ENCODE measurements at regions not wholly inside any gene's neighbourhood (a gene's known extent, or its start where the extent isn't known, plus 50 kb on each side); places are given as distances from the start of the nearest gene placed in this dataset.

GRCh38 chrY:19354061-19354856 lies 390.3 kb downstream of the KDM5D start:
- DNase-seq, result peak; percentile 2

GRCh38 chrY:19351616-19352015 lies 392.9 kb downstream of the KDM5D start:
- DNase-seq, result no peak

DNA sequence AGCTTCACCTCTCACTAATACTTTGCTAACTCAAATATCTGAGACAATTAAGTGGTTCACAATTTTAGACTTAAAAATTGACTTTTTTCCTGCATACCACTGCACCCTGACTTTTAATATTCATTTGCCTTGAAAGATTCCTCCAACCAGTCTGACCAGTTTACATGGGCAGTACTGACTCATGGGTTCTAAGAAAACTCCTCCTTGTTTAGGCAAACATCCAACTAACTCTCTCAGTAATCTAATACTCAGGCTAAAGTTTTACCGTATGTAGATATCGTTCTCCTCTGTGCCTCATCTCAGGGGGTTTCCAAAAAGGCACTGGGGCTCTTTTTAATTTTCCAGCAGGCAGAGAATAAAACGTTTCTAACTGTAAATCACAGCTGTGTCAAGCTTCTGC lies 422.8 kb downstream of the KDM5D start:
- DNase-seq, result no peak

GRCh38 chrY:19319135-19319534 lies 425.4 kb downstream of the KDM5D start:
- DNase-seq, result no peak

GRCh38 chrY:19317271-19317987 lies 427.1 kb downstream of the KDM5D start:
- no peak for DNase-seq

- no peak for DNase-seq
Observed at GRCh38 chrY:19307627-19308026, 436.9 kb downstream of the KDM5D start.

- no peak for DNase-seq
Observed at GRCh38 chrY:19303136-19303535, 441.4 kb downstream of the KDM5D start.

- no peak for DNase-seq
Observed at GRCh38 chrY:19290925-19291324, 453.6 kb downstream of the KDM5D start.

- no peak for DNase-seq
Observed at GRCh38 chrY:19274076-19274475, 470.4 kb downstream of the KDM5D start.

DNA sequence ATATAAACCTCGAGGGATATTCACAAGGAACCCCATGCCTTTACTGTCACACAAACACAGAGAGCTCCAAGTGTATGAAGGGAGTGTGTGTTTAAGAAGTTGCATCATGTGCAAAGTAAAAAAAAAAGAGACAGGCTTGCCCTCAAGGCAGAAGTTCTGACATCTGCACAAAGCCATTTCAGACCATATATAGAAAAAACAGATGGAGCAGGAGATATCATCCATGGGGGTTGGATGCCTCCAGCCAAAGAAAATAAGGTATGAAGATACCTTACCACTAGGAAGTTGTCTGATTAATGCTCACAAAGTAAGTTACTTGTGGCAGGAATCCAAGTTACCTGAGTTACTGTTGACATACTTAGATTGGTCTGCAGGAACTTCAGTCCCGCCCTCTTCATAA lies 476.2 kb downstream of the KDM5D start:
- no peak for DNase-seq

GRCh38 chrY:19265404-19265803 lies 479.1 kb downstream of the KDM5D start:
- DNase-seq, result no peak

- DNase-seq, result no peak
Observed at GRCh38 chrY:19262310-19262709, 482.2 kb downstream of the KDM5D start.

- no peak for DNase-seq
Observed at GRCh38 chrY:19232276-19232994, 458.9 kb upstream of the HSFY2 start.

DNA sequence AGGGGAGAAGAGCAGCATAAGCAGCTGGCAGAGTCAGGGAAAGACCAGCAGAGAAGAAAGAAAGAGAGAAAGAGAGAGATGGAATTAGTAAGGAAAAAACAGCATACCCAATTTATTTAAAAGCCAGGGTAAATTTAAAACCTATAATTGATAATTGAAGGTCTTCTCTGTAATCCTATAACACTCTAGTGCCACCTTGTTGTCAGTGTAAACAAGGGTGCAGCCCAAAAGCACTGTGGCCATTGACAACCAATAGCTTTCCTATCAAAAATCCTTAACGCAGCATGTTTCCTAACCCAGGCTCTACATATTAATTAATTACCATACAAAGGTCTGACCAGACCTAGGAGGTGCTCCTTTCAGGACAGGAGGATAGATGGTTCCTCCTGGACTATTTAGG lies 447.2 kb upstream of the HSFY2 start:
- no peak for DNase-seq

DNA sequence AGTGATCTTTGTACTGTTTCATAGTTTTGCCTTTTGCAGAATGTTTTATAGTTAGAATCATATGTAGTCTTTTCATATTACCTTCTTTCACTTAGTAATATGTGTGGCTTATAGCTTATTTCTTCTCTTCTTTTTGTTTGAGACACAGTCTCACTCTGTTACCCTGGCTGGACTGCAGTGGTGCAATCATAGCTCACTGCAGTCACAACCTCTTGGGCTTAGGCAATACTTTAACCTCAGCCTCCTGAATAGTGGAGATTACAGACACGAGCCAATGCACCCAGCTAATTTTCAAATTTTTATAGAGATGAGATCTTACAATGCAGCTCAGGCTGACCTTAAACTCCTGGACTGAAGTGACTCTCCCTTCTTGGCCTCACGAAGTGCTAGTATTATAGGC lies 435.4 kb upstream of the HSFY2 start:
- no peak for DNase-seq

GRCh38 chrY:19207048-19207447 lies 433.5 kb upstream of the HSFY2 start:
- DNase-seq, result no peak

DNA sequence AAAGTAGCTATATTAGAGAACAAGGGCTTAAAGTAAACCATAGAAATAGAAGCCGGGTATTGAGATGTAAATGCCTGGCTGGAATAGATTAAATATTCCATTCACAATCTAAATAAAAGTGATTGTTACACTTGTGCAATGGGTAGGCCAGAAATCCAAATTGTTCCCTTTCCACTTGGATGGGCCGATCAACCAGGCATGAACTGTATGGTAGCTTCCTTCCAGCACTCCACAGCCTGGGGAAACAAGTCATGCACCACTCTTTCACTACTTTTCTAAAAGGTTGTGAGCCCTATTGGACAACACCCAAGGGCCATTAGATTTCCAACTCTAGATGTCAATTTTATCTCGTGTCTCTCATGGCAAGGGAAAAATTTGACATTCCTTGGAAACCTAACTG lies 407.3 kb upstream of the HSFY2 start:
- no peak for DNase-seq

- DNase-seq, result no peak
Observed at GRCh38 chrY:19168202-19168565, 394.6 kb upstream of the HSFY2 start.

- DNase-seq, result no peak
Observed at GRCh38 chrY:19167319-19168201, 394.0 kb upstream of the HSFY2 start.

DNA sequence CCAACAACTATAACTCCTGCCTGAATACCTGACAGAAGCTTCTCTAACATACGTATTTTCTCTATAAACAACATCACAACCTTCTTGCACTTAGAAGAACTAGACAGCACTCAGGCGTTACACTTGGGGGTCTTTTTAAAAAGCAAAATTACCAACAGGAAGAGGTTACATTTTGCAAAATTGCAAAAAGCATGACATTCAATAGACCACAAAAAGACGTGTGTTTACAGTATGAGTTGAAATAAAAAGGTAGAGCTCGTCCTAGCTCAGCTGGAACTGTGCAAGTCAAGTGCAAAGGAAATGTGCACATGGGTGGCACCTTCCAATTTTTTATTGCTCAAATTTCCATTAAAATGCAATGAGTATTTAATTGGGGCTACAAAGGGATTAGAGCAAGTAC lies 375.2 kb upstream of the HSFY2 start:
- DNase-seq, result no peak

DNA sequence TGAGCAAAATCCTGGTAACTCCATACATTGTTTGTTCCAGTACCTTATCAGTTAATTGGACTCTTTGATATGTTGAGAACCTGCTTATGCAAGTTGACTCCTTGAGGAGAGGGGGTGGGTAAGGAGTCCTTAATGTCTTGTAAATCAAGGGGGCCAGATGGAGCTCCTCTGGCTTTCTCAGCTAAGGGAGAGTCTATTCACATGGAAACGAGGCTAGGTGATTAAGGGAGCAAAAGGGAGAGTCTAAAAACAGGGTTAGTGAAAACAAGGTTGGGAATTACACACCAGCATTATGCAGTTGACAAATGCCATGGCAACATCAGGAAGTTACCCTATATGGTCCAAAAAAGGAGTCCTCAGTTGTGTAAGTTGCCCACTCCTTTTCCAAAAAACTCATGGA lies 372.8 kb upstream of the HSFY2 start:
- DNase-seq, result no peak

GRCh38 chrY:19142093-19142492 lies 368.6 kb upstream of the HSFY2 start:
- DNase-seq, result no peak
